Sigmoid colon (tissue), 4 donors: ENCODE measurements at regions not wholly inside any gene's neighbourhood (a gene's known extent, or its start where the extent isn't known, plus 50 kb on each side); places are given as distances from the start of the nearest gene placed in this dataset.

Experiments
- POLR2A ChIP-seq, 2 donors: fragments of 450-650 bp; IDR thresholded peaks; one replicate each; pipeline ENCODE4 v1.6.1; 2016; ENCODE audit warnings: antibody characterized with exemption in 2 of 2, mild to moderate bottlenecking in 2 of 2, moderate library complexity in 2 of 2
- POLR2AphosphoS5 ChIP-seq, 4 donors: sonication (generic); formaldehyde crosslinking; IDR thresholded peaks; one replicate each; pipeline ENCODE4 v1.6.1; 2017; ENCODE audit warnings: antibody characterized with exemption in 4 of 4
- TF ChIP-seq, protein P1 (sequence below), 4 experiments: fragments of 450-650 bp in 3 of 4; fragments of 200-600 bp in 1 of 4; IDR thresholded peaks; one replicate each; pipeline ENCODE4 v1.5.1; 2016 to 2019; ENCODE audit warnings: antibody characterized with exemption in 4 of 4, mild to moderate bottlenecking in 3 of 4, moderate library complexity in 2 of 4

GRCh38 chr3:27639271-27639670, 82.9 kb downstream of the EOMES start:
- TF ChIP-seq, protein P1, sequence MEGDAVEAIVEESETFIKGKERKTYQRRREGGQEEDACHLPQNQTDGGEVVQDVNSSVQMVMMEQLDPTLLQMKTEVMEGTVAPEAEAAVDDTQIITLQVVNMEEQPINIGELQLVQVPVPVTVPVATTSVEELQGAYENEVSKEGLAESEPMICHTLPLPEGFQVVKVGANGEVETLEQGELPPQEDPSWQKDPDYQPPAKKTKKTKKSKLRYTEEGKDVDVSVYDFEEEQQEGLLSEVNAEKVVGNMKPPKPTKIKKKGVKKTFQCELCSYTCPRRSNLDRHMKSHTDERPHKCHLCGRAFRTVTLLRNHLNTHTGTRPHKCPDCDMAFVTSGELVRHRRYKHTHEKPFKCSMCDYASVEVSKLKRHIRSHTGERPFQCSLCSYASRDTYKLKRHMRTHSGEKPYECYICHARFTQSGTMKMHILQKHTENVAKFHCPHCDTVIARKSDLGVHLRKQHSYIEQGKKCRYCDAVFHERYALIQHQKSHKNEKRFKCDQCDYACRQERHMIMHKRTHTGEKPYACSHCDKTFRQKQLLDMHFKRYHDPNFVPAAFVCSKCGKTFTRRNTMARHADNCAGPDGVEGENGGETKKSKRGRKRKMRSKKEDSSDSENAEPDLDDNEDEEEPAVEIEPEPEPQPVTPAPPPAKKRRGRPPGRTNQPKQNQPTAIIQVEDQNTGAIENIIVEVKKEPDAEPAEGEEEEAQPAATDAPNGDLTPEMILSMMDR (IDR thresholded peaks at IDR 0.05), result no peak
- TF ChIP-seq POLR2AphosphoS5 (IDR thresholded peaks at IDR 0.05), result no peak
- no peak for TF ChIP-seq POLR2A (IDR thresholded peaks at IDR 0.05)
